ENCODE measurements at regions not wholly inside any gene's neighbourhood (a gene's known extent, or its start where the extent isn't known, plus 50 kb on each side); places are given as distances from the start of the nearest gene placed in this dataset.

- no peaks in the 10 kb centered on the region for H3K36me3 ChIP-seq
- DNase-seq (ENCODE audit: low read depth in 1 of 2, low spot score in 1 of 2), result no peak
- H3K4me1 ChIP-seq (ENCODE audit: low read depth), result peaks cover 8% of the 10 kb centered on the region
- H3K27me3 ChIP-seq, result no peaks in the 10 kb centered on the region
- no peak overlapping the region for H3K4me3 ChIP-seq
- H3K27ac ChIP-seq, result no peak overlapping the region
- TF ChIP-seq CTCF (IDR thresholded peaks at IDR 0.05; ENCODE audit: low read depth, low read length), result no peak
- H3K9me3 ChIP-seq (ENCODE audit: low read depth), result no peaks in the 10 kb centered on the region
Observed at GRCh38 chr9:7579351-7579750, 220.2 kb downstream of the DMAC1 start.

GRCh38 chr9:7578951-7579350, 220.6 kb downstream of the DMAC1 start:
- H3K27ac ChIP-seq, result no peak overlapping the region
- H3K9me3 ChIP-seq (ENCODE audit: low read depth), result no peaks in the 10 kb centered on the region
- TF ChIP-seq CTCF (IDR thresholded peaks at IDR 0.05; ENCODE audit: low read depth, low read length), result no peak
- H3K27me3 ChIP-seq, result no peaks in the 10 kb centered on the region
- no peak for DNase-seq (ENCODE audit: low read depth in 1 of 2, low spot score in 1 of 2)
- no peak overlapping the region for H3K4me3 ChIP-seq
- peaks cover 8% of the 10 kb centered on the region for H3K4me1 ChIP-seq (ENCODE audit: low read depth)
- H3K36me3 ChIP-seq, result no peaks in the 10 kb centered on the region

GRCh38 chr9:7570107-7570720, 229.4 kb downstream of the DMAC1 start:
- peak; percentile 60 to 71 for DNase-seq (ENCODE audit: low read depth in 1 of 2, low spot score in 1 of 2)
- Histone ChIP-seq H3K4me3 (no peak overlapping the region), H3K27ac (no peak overlapping the region), H3K27me3 (no peaks in the 10 kb centered on the region), H3K4me1 (ENCODE audit: low read depth) (no peaks in the 10 kb centered on the region), H3K36me3 (no peaks in the 10 kb centered on the region), H3K9me3 (ENCODE audit: low read depth) (no peaks in the 10 kb centered on the region)
- TF ChIP-seq CTCF (IDR thresholded peaks at IDR 0.05; ENCODE audit: low read depth, low read length), result peak; percentile 87

DNA sequence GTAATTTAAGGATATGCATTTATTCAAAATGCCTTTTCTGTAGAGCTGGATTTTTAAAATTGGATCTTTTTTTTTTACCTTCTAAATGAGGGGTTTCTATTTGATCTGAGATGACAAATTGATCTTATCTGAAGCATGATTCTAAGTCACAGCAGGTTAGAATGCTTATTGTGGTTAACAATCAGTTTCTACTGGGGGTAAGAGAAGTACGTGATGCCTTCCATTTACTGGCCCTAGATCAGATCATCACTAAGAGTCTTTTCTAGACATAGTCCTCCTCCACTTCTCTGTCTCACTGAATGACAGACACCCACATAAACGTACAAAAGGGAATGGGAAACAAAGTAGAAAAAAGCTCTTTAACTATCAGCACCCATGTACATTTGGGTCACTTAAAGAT, 231.9 kb downstream of the DMAC1 start:
- H3K4me1 ChIP-seq (ENCODE audit: low read depth), result no peaks in the 10 kb centered on the region
- H3K4me3 ChIP-seq, result no peak overlapping the region
- DNase-seq (ENCODE audit: low read depth in 1 of 2, low spot score in 1 of 2), result no peak
- H3K36me3 ChIP-seq, result no peaks in the 10 kb centered on the region
- no peaks in the 10 kb centered on the region for H3K9me3 ChIP-seq (ENCODE audit: low read depth)
- H3K27ac ChIP-seq, result no peak overlapping the region
- H3K27me3 ChIP-seq, result no peaks in the 10 kb centered on the region
- no peak for TF ChIP-seq CTCF (IDR thresholded peaks at IDR 0.05; ENCODE audit: low read depth, low read length)

DNA sequence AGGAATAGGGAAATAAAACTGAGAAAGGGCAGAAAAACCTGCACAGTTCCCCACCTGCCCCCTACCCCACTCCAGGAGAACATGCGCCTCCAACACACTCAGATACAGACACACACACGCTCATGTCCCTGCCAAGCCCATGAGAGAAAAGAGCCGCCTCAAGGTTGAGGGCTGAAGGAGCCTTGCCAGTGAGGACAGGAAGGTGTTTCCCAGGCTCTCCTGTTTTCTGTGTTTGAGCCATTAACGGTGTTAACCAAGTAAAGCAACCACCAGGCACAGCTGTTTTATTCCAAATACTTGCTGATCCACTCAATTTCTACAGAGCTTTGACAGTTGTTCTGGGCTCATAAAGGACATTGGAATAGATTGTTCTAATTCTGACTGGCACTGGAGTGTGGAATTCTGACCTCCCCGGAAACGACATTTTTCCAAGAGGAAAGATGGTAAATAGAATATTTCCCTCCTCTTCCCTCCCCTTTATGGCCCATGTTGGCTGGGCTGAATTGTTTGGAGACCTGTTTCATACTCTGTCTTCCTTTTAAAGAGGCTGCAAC, 238.0 kb downstream of the DMAC1 start:
- DNase-seq (ENCODE audit: low read depth in 1 of 2, low spot score in 1 of 2), result no peak
- no peaks in the 10 kb centered on the region for H3K27me3 ChIP-seq
- no peak overlapping the region for H3K27ac ChIP-seq
- H3K4me3 ChIP-seq, result no peak overlapping the region
- TF ChIP-seq CTCF (IDR thresholded peaks at IDR 0.05; ENCODE audit: low read depth, low read length), result no peak
- H3K4me1 ChIP-seq (ENCODE audit: low read depth), result no peaks in the 10 kb centered on the region
- H3K9me3 ChIP-seq (ENCODE audit: low read depth), result no peaks in the 10 kb centered on the region
- no peaks in the 10 kb centered on the region for H3K36me3 ChIP-seq
